RWPE1 (cell line): ENCODE measurements at regions not wholly inside any gene's neighbourhood (a gene's known extent, or its start where the extent isn't known, plus 50 kb on each side); places are given as distances from the start of the nearest gene placed in this dataset.

Source experiments
- CTCF ChIA-PET: fragments of 350-600 bp; sonication (Branson Sonifier 250); formaldehyde crosslinking; extraction: SDS; loops from one replicate; lab custom pipeline; 2021; lab: Yijun Ruan, JAX
- POLR2A ChIA-PET: fragments of 400-600 bp; formaldehyde crosslinking; extraction: SDS; loops from one replicate; lab custom pipeline; 2020; ENCODE audit warnings: antibody characterized with exemption; ENCODE audit not compliant: low non-redundant PET; lab: Yijun Ruan, JAX
- DNase-seq: peaks from one replicate; pipeline ENCODE4 v3.0.0; 2012; ENCODE audit warnings: low spot score
- H3K27ac ChIP-seq: fragments of 450-650 bp; 2 replicates; pipeline ENCODE4 v1.5.1; 2017
- CTCF ChIP-seq: fragments of 450-650 bp; conservative IDR thresholded peaks from 2 replicates; pipeline ENCODE4 v1.5.1; 2017; ENCODE audit warnings: low read depth, mild to moderate bottlenecking

GRCh38 chr2:2557475-2557874 lies 226.4 kb upstream of the MYT1L start:
- DNase-seq, result no peak
- POLR2A ChIA-PET, result no interaction called here
- no peak for TF ChIP-seq CTCF
- CTCF ChIA-PET, result no interaction called here
- no peak overlapping the region for H3K27ac ChIP-seq

- CTCF ChIA-PET, result interaction anchor here (0.6 kb wide), 1 partner anchor 10 kb away, joined by 3 read pairs; no protein-coding TSS in a partner anchor
- no peak for DNase-seq
- no peak overlapping the region for H3K27ac ChIP-seq
- TF ChIP-seq CTCF, result no peak
- POLR2A ChIA-PET, result no interaction called here
Observed at GRCh38 chr2:2550856-2551255, 219.8 kb upstream of the MYT1L start.

- TF ChIP-seq CTCF, result no peak
- CTCF ChIA-PET, result no interaction called here
- no peak for DNase-seq
- POLR2A ChIA-PET, result no interaction called here
- H3K27ac ChIP-seq, result no peak overlapping the region
Observed at GRCh38 chr2:2547911-2548310, 216.8 kb upstream of the MYT1L start.

GRCh38 chr2:2547451-2547850 lies 216.4 kb upstream of the MYT1L start:
- H3K27ac ChIP-seq, result no peak overlapping the region
- POLR2A ChIA-PET, result no interaction called here
- no peak for TF ChIP-seq CTCF
- CTCF ChIA-PET, result interaction anchor here (0.6 kb wide), 1 partner anchor 786 kb away, joined by 3 read pairs; no protein-coding TSS in a partner anchor
- DNase-seq, result no peak

- no peak for DNase-seq
- TF ChIP-seq CTCF, result no peak
- CTCF ChIA-PET, result no interaction called here
- POLR2A ChIA-PET, result no interaction called here
- H3K27ac ChIP-seq, result no peak overlapping the region
Observed at GRCh38 chr2:2546046-2546445, 215.0 kb upstream of the MYT1L start.

DNA sequence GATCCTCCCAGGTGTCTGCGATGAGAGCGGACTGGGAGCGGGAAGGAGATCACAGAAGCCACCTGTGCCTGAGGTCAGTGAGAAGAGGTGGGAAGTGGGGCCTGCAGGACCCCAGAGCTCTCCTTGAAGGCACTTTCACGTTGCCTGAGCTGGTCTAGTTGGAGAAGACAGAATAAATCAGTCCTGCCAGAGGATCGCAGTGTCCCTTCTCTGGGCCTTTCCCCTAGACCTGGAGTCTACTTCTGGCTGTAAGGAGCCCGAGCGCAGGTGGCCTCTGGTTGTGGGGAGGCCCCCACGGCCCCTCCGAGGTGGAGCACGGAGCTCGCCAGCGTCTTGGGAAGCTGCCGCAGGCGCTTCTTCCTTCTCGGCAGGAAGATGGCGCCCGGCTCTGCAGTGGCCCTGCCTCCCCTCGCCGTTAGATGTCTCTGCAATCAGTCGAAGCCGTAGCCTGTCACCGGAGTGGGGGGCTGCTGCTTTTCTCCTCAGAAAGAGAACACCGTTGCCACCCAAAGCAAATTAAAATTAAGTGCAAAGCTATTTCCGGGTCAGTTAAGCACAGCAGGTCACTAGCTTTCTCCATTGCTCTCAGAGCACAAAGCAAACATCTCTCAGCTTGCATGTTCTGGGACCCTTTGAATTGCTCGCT lies 212.0 kb upstream of the MYT1L start:
- TF ChIP-seq CTCF, result no peak
- no peak overlapping the region for H3K27ac ChIP-seq
- CTCF ChIA-PET, result interaction anchor here (0.7 kb wide), 1 partner anchor 1148 kb away, joined by 4 read pairs; no protein-coding TSS in a partner anchor
- POLR2A ChIA-PET, result interaction anchor here (0.6 kb wide), 1 partner anchor 34 kb away, joined by 7 read pairs; no protein-coding TSS in a partner anchor
- DNase-seq, result no peak
